GM12874 (cell line): ENCODE measurements at regions not wholly inside any gene's neighbourhood (a gene's known extent, or its start where the extent isn't known, plus 50 kb on each side); places are given as distances from the start of the nearest gene placed in this dataset.

Experiments
- TF ChIP-seq, protein P1 (sequence below): IDR thresholded peaks from 2 replicates; pipeline ENCODE4 v1.5.1; 2011; ENCODE audit warnings: low read depth, mild to moderate bottlenecking, control low read depth, low read length, moderate library complexity; ENCODE audit not compliant: insufficient read depth

DNA sequence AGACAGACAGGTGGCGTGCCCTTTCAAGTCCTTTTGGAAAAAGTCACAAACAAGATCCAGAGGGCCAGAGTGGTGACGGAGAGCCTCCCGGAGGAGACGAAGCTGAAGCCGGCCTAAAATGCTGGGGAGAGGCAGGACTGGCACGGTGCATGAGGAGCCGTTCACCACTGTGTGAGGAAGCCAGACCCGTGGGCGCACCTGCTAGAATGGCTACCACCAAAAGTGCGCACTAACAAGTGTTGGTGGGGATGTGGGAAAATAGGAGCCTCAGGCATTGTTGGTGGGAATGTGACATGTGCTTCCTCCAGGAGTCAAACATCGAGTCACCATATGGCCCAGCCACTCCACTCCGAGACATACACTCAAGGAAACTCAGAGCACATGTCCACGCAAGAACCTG is 67.4 kb upstream of the HELT start:
- TF ChIP-seq, protein P1, sequence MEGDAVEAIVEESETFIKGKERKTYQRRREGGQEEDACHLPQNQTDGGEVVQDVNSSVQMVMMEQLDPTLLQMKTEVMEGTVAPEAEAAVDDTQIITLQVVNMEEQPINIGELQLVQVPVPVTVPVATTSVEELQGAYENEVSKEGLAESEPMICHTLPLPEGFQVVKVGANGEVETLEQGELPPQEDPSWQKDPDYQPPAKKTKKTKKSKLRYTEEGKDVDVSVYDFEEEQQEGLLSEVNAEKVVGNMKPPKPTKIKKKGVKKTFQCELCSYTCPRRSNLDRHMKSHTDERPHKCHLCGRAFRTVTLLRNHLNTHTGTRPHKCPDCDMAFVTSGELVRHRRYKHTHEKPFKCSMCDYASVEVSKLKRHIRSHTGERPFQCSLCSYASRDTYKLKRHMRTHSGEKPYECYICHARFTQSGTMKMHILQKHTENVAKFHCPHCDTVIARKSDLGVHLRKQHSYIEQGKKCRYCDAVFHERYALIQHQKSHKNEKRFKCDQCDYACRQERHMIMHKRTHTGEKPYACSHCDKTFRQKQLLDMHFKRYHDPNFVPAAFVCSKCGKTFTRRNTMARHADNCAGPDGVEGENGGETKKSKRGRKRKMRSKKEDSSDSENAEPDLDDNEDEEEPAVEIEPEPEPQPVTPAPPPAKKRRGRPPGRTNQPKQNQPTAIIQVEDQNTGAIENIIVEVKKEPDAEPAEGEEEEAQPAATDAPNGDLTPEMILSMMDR = no peak

DNA sequence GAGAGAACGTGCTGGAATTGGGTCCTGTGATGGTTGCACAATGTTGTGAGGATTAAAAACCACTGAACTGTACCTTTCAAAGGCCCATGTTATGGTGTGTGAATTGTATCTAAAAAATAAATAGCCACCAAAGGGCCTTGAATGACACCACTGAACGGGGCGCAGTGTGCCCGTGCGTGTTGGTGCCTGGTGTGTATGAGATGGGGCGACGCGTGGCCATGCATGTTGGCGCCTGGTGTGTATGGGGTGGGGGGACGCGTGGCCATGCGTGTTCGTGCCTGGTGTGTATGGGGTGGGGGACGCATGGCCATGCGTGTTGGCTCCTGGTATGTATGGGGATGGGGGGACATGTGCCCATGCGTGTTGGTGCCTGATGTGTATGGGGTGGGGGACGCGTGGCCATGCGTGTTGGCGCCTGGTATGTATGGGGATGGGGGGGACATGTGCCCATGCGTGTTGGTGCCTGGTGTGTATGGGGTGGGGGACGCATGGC is 66.6 kb upstream of the HELT start:
- TF ChIP-seq, protein P1 = no peak

DNA sequence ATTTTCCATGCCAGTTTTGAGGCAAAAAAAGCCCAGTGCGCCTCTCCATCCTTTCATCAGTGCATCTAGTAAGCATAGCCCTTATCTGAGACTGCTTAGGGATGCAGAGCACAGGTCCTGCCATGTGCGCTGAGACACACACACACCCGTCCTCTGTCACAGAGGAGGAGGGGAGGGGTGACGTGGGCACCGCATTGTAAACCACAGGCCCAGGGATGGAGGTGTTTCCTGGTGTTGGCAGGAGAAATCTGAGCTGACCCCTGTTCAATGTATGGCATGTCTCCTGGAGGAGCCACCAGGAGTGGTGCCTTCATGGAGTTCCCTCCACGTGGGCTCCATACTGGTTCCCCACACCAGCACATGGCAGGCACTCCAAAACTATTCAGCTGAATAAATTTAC is 65.8 kb upstream of the HELT start:
- TF ChIP-seq, protein P1 = no peak

DNA sequence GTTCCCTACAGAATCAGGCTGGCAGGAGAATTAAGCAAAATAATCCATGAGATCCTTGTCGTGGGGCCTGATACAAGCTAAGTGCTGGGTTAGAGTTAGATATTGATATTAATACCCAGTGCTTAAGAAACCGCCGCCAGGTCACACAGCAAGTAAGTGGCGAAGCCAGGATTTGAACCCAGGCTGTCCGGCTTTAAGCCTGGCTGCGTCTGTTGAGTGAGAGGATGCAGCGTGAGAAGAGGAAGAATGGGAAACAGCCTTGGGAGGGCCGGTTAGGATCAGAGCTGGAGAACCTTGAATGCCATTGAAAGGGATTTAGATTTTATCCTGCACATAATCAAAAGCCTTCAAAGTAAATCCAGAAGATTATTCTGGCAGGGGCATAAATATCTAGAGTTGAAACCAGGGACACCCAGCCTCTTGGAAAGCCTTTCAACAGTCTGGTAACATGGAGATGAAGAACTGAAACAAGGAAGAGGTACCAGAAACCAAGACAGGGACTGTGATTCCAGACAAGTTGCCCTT is 64.8 kb upstream of the HELT start:
- TF ChIP-seq, protein P1 = no peak

DNA sequence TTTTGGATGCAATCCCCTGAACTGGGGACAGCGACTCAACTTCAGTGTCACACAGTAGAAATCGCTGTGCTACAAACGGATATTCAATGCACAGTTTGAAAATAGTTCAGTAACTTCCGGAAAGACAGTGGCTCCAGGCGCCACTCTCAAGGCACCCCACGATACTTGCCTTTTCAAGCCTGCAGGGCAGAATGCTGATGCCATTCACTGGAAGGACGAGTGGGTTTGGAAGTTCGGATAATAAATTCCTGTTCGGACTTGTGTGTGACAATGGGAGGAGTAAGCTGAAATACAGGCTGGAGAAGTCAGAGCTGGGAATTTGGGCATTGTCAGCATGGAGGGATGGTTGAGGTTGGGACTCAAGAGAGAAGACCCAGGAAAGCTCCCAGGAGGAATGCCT is 64.3 kb upstream of the HELT start:
- TF ChIP-seq, protein P1 = no peak

DNA sequence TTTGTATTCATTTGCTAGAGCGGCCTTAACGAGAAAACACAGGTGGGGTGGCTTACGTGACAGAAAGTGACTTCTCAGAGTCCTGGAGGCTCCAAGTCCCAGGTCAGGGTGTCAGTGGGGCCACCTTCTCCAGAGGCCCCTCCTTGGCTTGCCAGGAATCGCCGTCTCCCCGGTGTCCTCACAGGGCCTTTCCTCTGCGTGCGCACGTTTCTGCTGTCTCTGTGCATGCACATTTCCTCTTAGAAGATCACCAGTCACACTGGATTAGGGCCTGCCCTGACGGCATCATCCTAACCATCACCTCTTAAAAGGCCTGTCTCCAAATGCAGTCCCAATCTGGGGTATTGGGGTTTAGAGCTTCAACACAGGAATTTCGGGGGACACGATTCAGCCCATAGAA is 63.8 kb upstream of the HELT start:
- TF ChIP-seq, protein P1 = no peak

DNA sequence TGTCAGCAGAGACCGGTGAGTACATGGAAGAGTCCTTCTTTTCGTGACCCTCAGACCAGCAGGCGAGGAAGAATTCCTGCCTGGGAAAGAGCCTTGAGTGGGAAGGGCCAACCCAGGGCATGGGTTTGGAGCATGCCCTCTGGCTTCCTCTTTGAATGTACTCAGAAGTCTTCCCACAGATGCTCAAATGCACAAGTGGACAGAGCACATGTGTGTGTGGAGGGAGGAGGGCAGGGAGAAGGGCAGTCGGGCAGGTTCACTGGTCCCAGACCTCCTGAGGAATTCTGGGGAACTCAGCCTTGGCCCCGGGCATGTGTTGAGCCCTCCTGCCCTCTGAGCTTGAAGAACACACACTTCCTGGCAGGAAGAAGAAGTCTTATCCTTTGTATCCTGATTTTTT is 63.2 kb upstream of the HELT start:
- TF ChIP-seq, protein P1 = no peak
